GM12873 (cell line): ENCODE measurements at regions not wholly inside any gene's neighbourhood (a gene's known extent, or its start where the extent isn't known, plus 50 kb on each side); places are given as distances from the start of the nearest gene placed in this dataset.
A peak's percentile ranks its signal among the peaks of the same experiment; 100 is the strongest.

Experiments used
- TF ChIP-seq, protein P1 (sequence below): IDR thresholded peaks from 2 replicates; pipeline ENCODE4 v1.5.1; 2012; ENCODE audit warnings: low read depth, mild to moderate bottlenecking, moderate library complexity, low read length, control low read depth; ENCODE audit not compliant: insufficient read depth; ENCODE audit errors: missing control alignments

DNA sequence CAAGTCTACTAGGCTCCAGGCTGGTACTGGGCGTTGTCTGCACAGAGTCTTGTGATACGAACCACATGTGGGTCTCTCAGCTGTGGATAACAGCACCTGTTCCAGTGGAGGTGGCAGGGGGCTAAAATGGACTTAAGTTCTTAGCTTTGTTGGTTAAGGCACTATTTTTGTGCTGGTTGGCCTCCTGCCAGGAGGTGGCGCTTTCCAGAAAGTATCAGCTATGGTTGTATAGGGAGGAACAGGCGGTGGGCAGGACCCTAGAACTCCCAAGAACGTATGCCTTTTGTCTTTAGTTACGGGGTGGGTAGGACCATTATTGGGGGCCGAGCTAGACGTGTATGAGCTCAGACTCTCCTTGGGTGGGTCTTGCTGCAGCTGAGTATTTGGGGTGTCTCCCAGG, 1138.4 kb downstream of the PCDH19 start:
- TF ChIP-seq, protein P1, sequence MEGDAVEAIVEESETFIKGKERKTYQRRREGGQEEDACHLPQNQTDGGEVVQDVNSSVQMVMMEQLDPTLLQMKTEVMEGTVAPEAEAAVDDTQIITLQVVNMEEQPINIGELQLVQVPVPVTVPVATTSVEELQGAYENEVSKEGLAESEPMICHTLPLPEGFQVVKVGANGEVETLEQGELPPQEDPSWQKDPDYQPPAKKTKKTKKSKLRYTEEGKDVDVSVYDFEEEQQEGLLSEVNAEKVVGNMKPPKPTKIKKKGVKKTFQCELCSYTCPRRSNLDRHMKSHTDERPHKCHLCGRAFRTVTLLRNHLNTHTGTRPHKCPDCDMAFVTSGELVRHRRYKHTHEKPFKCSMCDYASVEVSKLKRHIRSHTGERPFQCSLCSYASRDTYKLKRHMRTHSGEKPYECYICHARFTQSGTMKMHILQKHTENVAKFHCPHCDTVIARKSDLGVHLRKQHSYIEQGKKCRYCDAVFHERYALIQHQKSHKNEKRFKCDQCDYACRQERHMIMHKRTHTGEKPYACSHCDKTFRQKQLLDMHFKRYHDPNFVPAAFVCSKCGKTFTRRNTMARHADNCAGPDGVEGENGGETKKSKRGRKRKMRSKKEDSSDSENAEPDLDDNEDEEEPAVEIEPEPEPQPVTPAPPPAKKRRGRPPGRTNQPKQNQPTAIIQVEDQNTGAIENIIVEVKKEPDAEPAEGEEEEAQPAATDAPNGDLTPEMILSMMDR, result peak; percentile 15

DNA sequence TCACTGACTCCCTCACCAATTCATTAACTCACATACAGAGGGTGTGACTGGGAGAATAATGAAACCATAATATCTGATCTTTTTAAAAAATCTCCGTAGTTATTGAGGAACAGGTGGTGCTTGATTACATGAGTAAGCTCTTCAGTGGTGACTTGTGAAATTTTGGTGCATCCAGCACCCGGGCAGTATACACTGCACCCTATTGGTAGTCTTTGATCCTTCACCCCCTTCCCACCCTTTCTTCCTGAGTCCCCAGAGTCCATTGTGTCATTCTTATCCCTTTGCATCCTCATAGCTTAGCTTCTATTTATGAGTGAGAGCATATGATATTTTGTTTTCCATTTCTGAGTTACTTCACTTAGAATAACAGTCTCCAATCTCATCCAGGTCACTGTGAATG, 1143.8 kb downstream of the PCDH19 start:
- TF ChIP-seq, protein P1, result no peak

DNA sequence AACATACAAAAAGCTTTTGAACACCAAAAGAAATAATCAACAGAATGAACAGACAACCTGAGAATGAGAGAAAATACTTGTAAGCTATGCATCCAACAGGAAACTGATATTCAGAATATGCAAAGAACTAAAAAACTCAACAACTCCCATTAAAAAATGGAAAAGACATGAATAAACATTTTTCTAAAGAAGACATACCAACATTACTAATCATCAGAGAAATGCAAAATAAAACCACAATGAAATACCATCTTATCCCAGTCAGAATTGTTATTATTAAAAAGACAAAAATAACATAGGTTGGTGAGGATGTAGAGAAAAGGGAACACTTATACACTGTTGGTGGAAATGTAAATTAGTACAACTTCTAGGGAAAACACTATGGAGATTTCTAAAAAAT, 1161.9 kb downstream of the PCDH19 start:
- TF ChIP-seq, protein P1, result no peak

DNA sequence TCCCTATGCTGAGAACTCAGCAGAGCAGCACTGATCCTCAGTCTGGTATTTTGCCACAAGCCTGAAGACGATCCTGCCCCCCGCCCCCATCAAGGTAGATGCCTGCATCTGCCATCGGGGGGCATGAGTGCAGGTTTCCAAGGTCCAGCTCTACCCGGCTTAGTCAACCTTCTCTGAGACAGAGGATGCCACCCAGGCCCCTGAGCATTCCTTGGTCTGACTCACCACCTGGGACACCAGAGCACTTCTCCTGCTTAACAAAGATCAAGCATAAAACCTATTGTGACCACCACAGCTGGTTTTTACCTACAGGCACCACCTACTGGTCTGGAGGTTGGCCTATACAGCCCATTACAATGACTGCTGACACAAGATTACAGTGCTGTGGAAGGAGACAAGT, 1168.1 kb downstream of the PCDH19 start:
- TF ChIP-seq, protein P1, result no peak

DNA sequence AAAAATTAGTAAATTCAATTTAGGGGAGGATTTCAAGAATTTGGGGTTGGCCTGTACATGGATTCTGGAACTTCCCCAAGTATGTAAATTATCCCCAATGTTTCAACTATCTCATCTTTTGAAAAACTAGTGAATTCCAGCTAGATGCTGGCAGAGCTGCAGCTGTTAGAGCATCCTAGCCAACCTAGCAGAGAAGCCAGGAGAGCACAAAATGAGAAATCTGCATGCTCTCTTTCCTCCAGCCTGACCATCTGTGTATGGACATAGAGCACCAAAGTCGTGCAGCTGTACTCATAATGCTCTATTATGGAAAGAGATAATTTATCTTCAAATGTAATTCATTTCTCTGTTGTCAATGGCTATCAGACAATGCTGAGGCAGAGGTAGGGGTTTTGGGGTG, 1217.7 kb downstream of the PCDH19 start:
- TF ChIP-seq, protein P1, result no peak

DNA sequence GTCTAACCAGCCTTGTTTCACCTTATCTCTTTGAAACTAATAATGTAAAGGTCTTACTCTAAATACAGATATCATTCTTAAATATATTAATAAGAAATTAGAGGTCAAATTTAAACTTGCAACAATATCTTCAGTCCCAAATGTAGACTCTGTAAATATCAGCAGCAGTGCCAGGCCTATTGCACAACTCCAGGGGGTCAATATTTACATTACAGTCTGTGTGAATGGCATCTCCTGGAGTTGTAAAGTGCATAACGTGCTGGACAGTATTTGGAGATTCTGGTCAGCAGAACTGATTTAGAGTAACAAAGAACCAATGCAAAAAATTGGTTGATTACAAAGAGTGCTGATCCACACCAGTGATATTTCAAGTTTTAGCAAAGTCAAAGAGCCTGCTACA, 1225.9 kb downstream of the PCDH19 start:
- TF ChIP-seq, protein P1, result no peak

DNA sequence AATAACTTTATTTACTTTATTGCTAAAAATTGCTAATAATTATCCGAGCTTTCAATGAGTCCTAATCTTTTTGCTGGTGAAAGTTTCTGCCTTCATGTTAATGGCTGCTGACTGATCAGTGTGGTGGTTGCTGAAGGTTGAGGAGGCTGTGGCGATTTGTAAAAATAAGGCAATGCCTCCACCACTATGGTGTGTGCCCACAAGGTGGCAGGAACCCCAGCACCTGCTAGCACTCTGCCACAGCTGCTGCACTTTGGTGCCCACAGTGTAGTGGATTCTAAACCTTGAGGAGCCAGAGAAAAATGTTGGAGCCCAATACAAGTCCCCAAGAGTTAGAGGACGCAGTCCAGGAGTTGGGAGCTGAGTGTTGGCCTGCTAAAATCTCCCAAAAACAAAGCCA, 1237.1 kb downstream of the PCDH19 start:
- TF ChIP-seq, protein P1, result no peak
